ENCODE measurements at regions not wholly inside any gene's neighbourhood (a gene's known extent, or its start where the extent isn't known, plus 50 kb on each side); places are given as distances from the start of the nearest gene placed in this dataset.

DNA sequence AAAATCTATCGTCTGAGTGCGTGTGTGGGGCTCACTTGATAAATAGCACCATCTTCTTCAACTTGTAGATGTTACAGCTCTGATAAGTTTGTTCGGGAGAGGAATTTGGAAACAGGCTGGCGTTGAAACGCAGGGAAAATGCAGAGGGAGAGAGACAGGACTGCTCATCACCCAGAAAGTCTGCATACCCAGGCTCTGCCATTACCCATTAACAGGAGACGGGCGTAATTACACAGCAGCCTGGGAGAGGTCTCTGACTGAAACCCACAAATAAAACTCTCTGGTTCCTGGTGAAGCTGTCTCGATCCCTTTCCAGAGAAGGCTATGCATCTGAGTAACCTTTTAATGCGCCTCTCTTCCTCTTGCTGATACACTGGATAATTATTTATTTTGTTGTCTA, 547.3 kb downstream of the BCL11B start:
- TF ChIP-seq, protein P1, sequence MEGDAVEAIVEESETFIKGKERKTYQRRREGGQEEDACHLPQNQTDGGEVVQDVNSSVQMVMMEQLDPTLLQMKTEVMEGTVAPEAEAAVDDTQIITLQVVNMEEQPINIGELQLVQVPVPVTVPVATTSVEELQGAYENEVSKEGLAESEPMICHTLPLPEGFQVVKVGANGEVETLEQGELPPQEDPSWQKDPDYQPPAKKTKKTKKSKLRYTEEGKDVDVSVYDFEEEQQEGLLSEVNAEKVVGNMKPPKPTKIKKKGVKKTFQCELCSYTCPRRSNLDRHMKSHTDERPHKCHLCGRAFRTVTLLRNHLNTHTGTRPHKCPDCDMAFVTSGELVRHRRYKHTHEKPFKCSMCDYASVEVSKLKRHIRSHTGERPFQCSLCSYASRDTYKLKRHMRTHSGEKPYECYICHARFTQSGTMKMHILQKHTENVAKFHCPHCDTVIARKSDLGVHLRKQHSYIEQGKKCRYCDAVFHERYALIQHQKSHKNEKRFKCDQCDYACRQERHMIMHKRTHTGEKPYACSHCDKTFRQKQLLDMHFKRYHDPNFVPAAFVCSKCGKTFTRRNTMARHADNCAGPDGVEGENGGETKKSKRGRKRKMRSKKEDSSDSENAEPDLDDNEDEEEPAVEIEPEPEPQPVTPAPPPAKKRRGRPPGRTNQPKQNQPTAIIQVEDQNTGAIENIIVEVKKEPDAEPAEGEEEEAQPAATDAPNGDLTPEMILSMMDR (IDR thresholded peaks at IDR 0.05): no peak
- no peak for TF ChIP-seq POLR2A (IDR thresholded peaks at IDR 0.05)
